Heart right ventricle (tissue), 16 donors: ENCODE measurements at regions not wholly inside any gene's neighbourhood (a gene's known extent, or its start where the extent isn't known, plus 50 kb on each side); places are given as distances from the start of the nearest gene placed in this dataset.
A peak's percentile ranks its signal among the peaks of the same experiment; 100 is the strongest.

Experiments
- ATAC-seq, 8 donors: fragments of 200-7000 bp; cut with Tn5 transposase; one replicate each; pipeline ENCODE4 v1.9.1; 2020; ENCODE audit warnings: mild to moderate bottlenecking in 8 of 8, moderate library complexity in 8 of 8, moderate number of reproducible peaks in 1 of 8
- DNase-seq, 2 donors: peaks; one replicate each; pipeline ENCODE4 v3.0.0-alpha.2; 2020
- H3K27ac ChIP-seq, 10 donors: fragments of 200-600 bp; sonication (generic) in 2 of 10; one replicate each; pipeline versions ENCODE4 v1.5.0 to v1.8.0; 2020 to 2022; ENCODE audit warnings: mild to moderate bottlenecking in 3 of 10
- H3K27me3 ChIP-seq, 7 donors: fragments of 200-600 bp; one replicate each; pipeline ENCODE4 v1.8.0; 2021 to 2022; ENCODE audit warnings: mild to moderate bottlenecking in 2 of 7
- H3K36me3 ChIP-seq, 9 donors: fragments of 200-600 bp; sonication (generic) in 1 of 9; one replicate each; pipeline versions ENCODE4 v1.5.0 to v1.8.0; 2020 to 2022; ENCODE audit warnings: mild to moderate bottlenecking in 2 of 9
- H3K4me1 ChIP-seq, 9 donors: fragments of 200-600 bp; sonication (generic) in 1 of 9; one replicate each; pipeline versions ENCODE4 v1.5.0 to v1.8.0; 2020 to 2022; ENCODE audit warnings: mild to moderate bottlenecking in 4 of 9
- H3K4me3 ChIP-seq, 10 donors: fragments of 200-600 bp; sonication (generic) in 2 of 10; one replicate each; pipeline versions ENCODE4 v1.5.0 to v1.8.0; 2020 to 2022; ENCODE audit warnings: mild to moderate bottlenecking in 7 of 10, moderate library complexity in 2 of 10
- H3K9me3 ChIP-seq, 11 donors: fragments of 200-600 bp in 10 of 11; sonication (generic) in 2 of 11; one replicate each; pipeline versions ENCODE4 v1.5.0 to v1.8.0; 2013 to 2022; ENCODE audit warnings: mild to moderate bottlenecking in 2 of 11, control low read depth in 1 of 11, moderate library complexity in 1 of 11
- CTCF ChIP-seq, 9 donors: fragments of 200-600 bp; sonication (generic) in 2 of 9; IDR thresholded peaks; one replicate each; pipeline versions ENCODE4 v1.5.0 to v1.8.0; 2021 to 2022; ENCODE audit warnings: antibody characterized with exemption in 9 of 9, mild to moderate bottlenecking in 5 of 9, moderate library complexity in 1 of 9
- WGBS, 2 donors: extraction: QIAGEN DNeasy Blood & Tissue Kit; methylation state at CpG; one replicate each; pipeline ENCODE4 v1.1.7; 2013; ENCODE audit warnings: inconsistent platforms in 1 of 2; 5-methylcytosine and 5-hydroxymethylcytosine counted together
- intact Hi-C, 10 donors: fragments of 100-400 bp; cut with DNase I; formaldehyde crosslinking; loops; one replicate each; pipeline versions ENCODE4 v1.11.1 to v1.14.2; 2022
- donor health status: Arrhythmogenic right ventricular cardiomyopathy.
- donor health status: ischemic (EF 13 %, LVEDD 7.1; RV severe dilation, severe dysfunction).
- donor health status: healthy with polysubstance abuse.
- donor health status: DM: no; HTN: yes; CAD: no.
- donor health status: DM: no; HTN: no; CAD: no.
- donor health status: ischemic (EF 25% LVEDD 6.9; RV normal size, moderate dysfunction).
- donor health status: ischemic (EF 25% LVEDD 5.7; RV mildly dilated, moderate dysfunction).
- donor health status: healthy.
- donor health status: DM: yes; HTN: yes; CAD: no.
- donor health status: Ischemic cardiomyopathy.
- donor health status: ischemic (EF 35%, LVEDD 5.7; RV mildly dilated, moderate dysfunction).
- donor health status: nonischemic (EF 11% LVEDD 7.7; RV severe dilation, severe dysfunction).
- donor health status: DM: yes; HTN: yes; CAD: no.
- donor health status: PGD.
- donor health status: ischemic (EF 29% LVEDD 5.4; RV normal size, mild dysfunction).
- donor health status: nonischemic (EF 23%, LVEDD 6.1; RV moderate dilation, normal function).

GRCh38 chr1:228941666-228942065 lies 206.4 kb downstream of the RHOU start:
- peaks cover 0 to 4% (median 0%) of the 10 kb centered on the region in 11 donors for H3K9me3 ChIP-seq
- H3K36me3 ChIP-seq = no peaks in the 10 kb centered on the region
- no peak overlapping the region for H3K4me3 ChIP-seq
- intact Hi-C loops = no loop called here
- 79 to 89% methylated on average over 1 of the region's 1 CpG for WGBS, 2 donors
- H3K27me3 ChIP-seq = no peaks in the 10 kb centered on the region
- H3K27ac ChIP-seq = no peak overlapping the region
- ATAC-seq = no peak
- DNase-seq = no peak
- H3K4me1 ChIP-seq = peaks cover 3 to 76% (median 21%) of the 10 kb centered on the region in 9 donors
- TF ChIP-seq CTCF (IDR thresholded peaks at IDR 0.05) = no peak

- no peak for DNase-seq
These were observed 208.2 kb downstream of the RHOU start for GRCh38 chr1:228943436-228943835.

GRCh38 chr1:228944296-228944695 lies 209.0 kb downstream of the RHOU start:
- Histone ChIP-seq H3K27me3 (no peaks in the 10 kb centered on the region), H3K27ac (peak overlapping the region in 1 of 10 donors; percentile 62), H3K4me1 (peaks cover 0 to 50% (median 0%) of the 10 kb centered on the region in 9 donors), H3K36me3 (no peaks in the 10 kb centered on the region), H3K9me3 (peaks cover 0 to 4% (median 0%) of the 10 kb centered on the region in 11 donors), H3K4me3 (no peak overlapping the region)
- ATAC-seq = no peak
- intact Hi-C loops = no loop called here
- no peak for TF ChIP-seq CTCF (IDR thresholded peaks at IDR 0.05)
- WGBS, 2 donors = 90 to 95% methylated on average over 2 of the region's 2 CpGs
- no peak for DNase-seq

More at GRCh38 chr1:228943436-228943835, 208.2 kb downstream of the RHOU start:
- WGBS, 2 donors = 94 to 99% methylated on average over 4 of the region's 4 CpGs
- H3K27ac ChIP-seq = peak overlapping the region in 1 of 10 donors; percentile 62
- H3K9me3 ChIP-seq = peaks cover 0 to 4% (median 0%) of the 10 kb centered on the region in 11 donors
- H3K27me3 ChIP-seq = no peaks in the 10 kb centered on the region
- ATAC-seq = no peak
- H3K4me1 ChIP-seq = peaks cover 0 to 58% (median 4%) of the 10 kb centered on the region in 9 donors
- TF ChIP-seq CTCF (IDR thresholded peaks at IDR 0.05) = no peak
- no peaks in the 10 kb centered on the region for H3K36me3 ChIP-seq
- H3K4me3 ChIP-seq = no peak overlapping the region
- intact Hi-C loops = no loop called here

GRCh38 chr1:228944935-228945371 lies 209.7 kb downstream of the RHOU start:
- H3K9me3 ChIP-seq = peaks cover 0 to 4% (median 0%) of the 10 kb centered on the region in 11 donors
- peak in 1 of 8 donors; percentile 34 for ATAC-seq
- H3K36me3 ChIP-seq = no peaks in the 10 kb centered on the region
- H3K27me3 ChIP-seq = no peaks in the 10 kb centered on the region
- no peak for TF ChIP-seq CTCF (IDR thresholded peaks at IDR 0.05)
- peak overlapping the region in 1 of 10 donors; percentile 62 for H3K27ac ChIP-seq
- intact Hi-C loops = no loop called here
- H3K4me1 ChIP-seq = peaks cover 0 to 50% (median 0%) of the 10 kb centered on the region in 9 donors
- 66 to 68% methylated on average over 5 of the region's 5 CpGs for WGBS, 2 donors
- DNase-seq = no peak
- no peak overlapping the region for H3K4me3 ChIP-seq
